GM23248 (cell line): ENCODE measurements at regions not wholly inside any gene's neighbourhood (a gene's known extent, or its start where the extent isn't known, plus 50 kb on each side); places are given as distances from the start of the nearest gene placed in this dataset.

Source experiments
- DNase-seq: peaks from one replicate; pipeline ENCODE4 v3.0.0-alpha.2; 2015
- H2AFZ ChIP-seq: fragments of 200-600 bp; sonication (generic); 2 replicates; pipeline ENCODE4 v1.6.1; 2016; ENCODE audit warnings: antibody characterized with exemption
- H3F3A ChIP-seq: fragments of 200-600 bp; sonication (generic); 2 replicates; pipeline ENCODE4 v1.6.1; 2016; ENCODE audit warnings: mild to moderate bottlenecking, antibody characterized with exemption, mixed run types; ENCODE audit not compliant: insufficient read depth
- H3K27ac ChIP-seq: fragments of 200-600 bp; sonication (generic); 2 replicates; pipeline ENCODE4 v1.5.1; 2016; ENCODE audit warnings: mild to moderate bottlenecking
- H3K27me3 ChIP-seq: fragments of 200-600 bp; sonication (generic); replicated peaks from 2 replicates; pipeline ENCODE4 v1.6.1; 2016; ENCODE audit warnings: mild to moderate bottlenecking; ENCODE audit not compliant: insufficient read depth
- H3K36me3 ChIP-seq: fragments of 200-600 bp; sonication (generic); 2 replicates; pipeline ENCODE4 v1.6.1; 2016; ENCODE audit warnings: low read depth, mild to moderate bottlenecking
- H3K4me1 ChIP-seq: fragments of 200-600 bp; sonication (generic); 2 replicates; pipeline ENCODE4 v1.6.1; 2016; ENCODE audit warnings: mild to moderate bottlenecking; ENCODE audit not compliant: insufficient read depth
- H3K4me2 ChIP-seq: fragments of 200-600 bp; sonication (generic); one replicate; pipeline ENCODE4 v1.6.1; 2016; ENCODE audit warnings: mild to moderate bottlenecking; ENCODE audit not compliant: unreplicated experiment
- H3K4me3 ChIP-seq: fragments of 200-600 bp; sonication (generic); 2 replicates; pipeline ENCODE4 v1.5.1; 2016; ENCODE audit warnings: mild to moderate bottlenecking
- H3K79me2 ChIP-seq: fragments of 200-600 bp; sonication (generic); 2 replicates; pipeline ENCODE4 v1.6.1; 2016; ENCODE audit warnings: mild to moderate bottlenecking; ENCODE audit not compliant: insufficient read depth
- H3K9ac ChIP-seq: fragments of 200-600 bp; sonication (generic); 2 replicates; pipeline ENCODE4 v1.6.1; 2016; ENCODE audit warnings: mild to moderate bottlenecking
- H3K9me2 ChIP-seq: fragments of 200-600 bp; sonication (generic); 2 replicates; pipeline ENCODE4 v1.6.1; 2016; ENCODE audit warnings: mixed run types, mild to moderate bottlenecking, moderate library complexity; ENCODE audit not compliant: insufficient read depth
- H3K9me3 ChIP-seq: fragments of 200-600 bp; sonication (generic); one replicate; pipeline ENCODE4 v1.6.1; 2017; ENCODE audit warnings: low read depth
- H4K20me1 ChIP-seq: fragments of 200-600 bp; sonication (generic); 2 replicates; pipeline ENCODE4 v1.6.0; 2016; ENCODE audit not compliant: insufficient read depth
- EZH2 ChIP-seq: fragments of 200-600 bp; sonication (generic); IDR thresholded peaks from 2 replicates; pipeline ENCODE4 v1.6.1; 2018; ENCODE audit warnings: antibody characterized with exemption, mild to moderate bottlenecking; ENCODE audit not compliant: insufficient read depth, poor library complexity, severe bottlenecking
- EZH2phosphoT487 ChIP-seq: fragments of 200-600 bp; sonication (generic); IDR thresholded peaks from 2 replicates; pipeline ENCODE4 v1.6.1; 2018; ENCODE audit warnings: antibody characterized with exemption, moderate library complexity, mild to moderate bottlenecking, low read depth; ENCODE audit not compliant: insufficient read depth
- WGBS, 2 experiments: methylation state at CpG; one replicate each; pipeline ENCODE4 v1.1.6; 2015 to 2017; ENCODE audit warnings: low lambda C conversion rate in 2 of 2, low coverage in 1 of 2; ENCODE audit errors: missing lambda C conversion rate in 2 of 2; 5-methylcytosine and 5-hydroxymethylcytosine counted together
- in situ Hi-C: fragments of 300-500 bp; cut with MboI; formaldehyde crosslinking; loops from 2 replicates; pipeline ENCODE4 v1.15.0; 2020

GRCh38 chr12:83321971-83322370, 635.3 kb downstream of the TMTC2 start:
- DNase-seq: no peak
- Histone ChIP-seq H3K27me3 (no peaks in the 10 kb centered on the region), H3K27ac (no peak overlapping the region), H3K4me2 (no peak overlapping the region), H3K36me3 (no peaks in the 10 kb centered on the region), H3K9me2 (no peaks in the 10 kb centered on the region), H3F3A (no peaks in the 10 kb centered on the region), H3K9ac (no peak overlapping the region), H3K4me1 (no peaks in the 10 kb centered on the region), H3K9me3 (no peaks in the 10 kb centered on the region), H3K79me2 (no peaks in the 10 kb centered on the region), H4K20me1 (no peaks in the 10 kb centered on the region), H2AFZ (no peak overlapping the region), H3K4me3 (no peak overlapping the region)
- TF ChIP-seq EZH2 (no peak), EZH2phosphoT487 (no peak)
- WGBS, 2 experiments: 74 to 80% methylated on average over 2 of the region's 2 CpGs
- in situ Hi-C loops: no loop called here

GRCh38 chr12:83320350-83320749, 633.6 kb downstream of the TMTC2 start:
- WGBS, 2 experiments: 49 to 67% methylated on average over 2 of the region's 2 CpGs
- Histone ChIP-seq H3K36me3 (no peaks in the 10 kb centered on the region), H3K9me2 (no peaks in the 10 kb centered on the region), H4K20me1 (no peaks in the 10 kb centered on the region), H2AFZ (no peak overlapping the region), H3K27ac (no peak overlapping the region), H3K4me1 (no peaks in the 10 kb centered on the region), H3K4me2 (no peak overlapping the region), H3K9me3 (no peaks in the 10 kb centered on the region), H3K4me3 (no peak overlapping the region), H3K79me2 (no peaks in the 10 kb centered on the region), H3K27me3 (no peaks in the 10 kb centered on the region), H3K9ac (no peak overlapping the region), H3F3A (no peaks in the 10 kb centered on the region)
- in situ Hi-C loops: no loop called here
- TF ChIP-seq EZH2 (no peak), EZH2phosphoT487 (no peak)
- DNase-seq: no peak

GRCh38 chr12:83318386-83319098, 631.8 kb downstream of the TMTC2 start:
- no peaks in the 10 kb centered on the region for H4K20me1 ChIP-seq
- H3K9me3 ChIP-seq: no peaks in the 10 kb centered on the region
- no peaks in the 10 kb centered on the region for H3K27me3 ChIP-seq
- peak; percentile 27 for DNase-seq
- 0% methylated on average over 1 of the region's 1 CpG for WGBS, 2 experiments
- no peak overlapping the region for H2AFZ ChIP-seq
- H3K79me2 ChIP-seq: no peaks in the 10 kb centered on the region
- H3K9me2 ChIP-seq: no peaks in the 10 kb centered on the region
- no peak overlapping the region for H3K4me2 ChIP-seq
- no peak overlapping the region for H3K4me3 ChIP-seq
- no peaks in the 10 kb centered on the region for H3K4me1 ChIP-seq
- no peak for TF ChIP-seq EZH2phosphoT487
- TF ChIP-seq EZH2: no peak
- no peak overlapping the region for H3K27ac ChIP-seq
- in situ Hi-C loops: no loop called here
- H3F3A ChIP-seq: no peaks in the 10 kb centered on the region
- no peaks in the 10 kb centered on the region for H3K36me3 ChIP-seq
- H3K9ac ChIP-seq: no peak overlapping the region

GRCh38 chr12:83317595-83317994, 630.9 kb downstream of the TMTC2 start:
- Histone ChIP-seq H3K4me1 (no peaks in the 10 kb centered on the region), H3K36me3 (no peaks in the 10 kb centered on the region), H3K27me3 (no peaks in the 10 kb centered on the region), H3K9ac (no peak overlapping the region), H3K79me2 (no peaks in the 10 kb centered on the region), H3F3A (no peaks in the 10 kb centered on the region), H3K9me3 (no peaks in the 10 kb centered on the region), H3K9me2 (no peaks in the 10 kb centered on the region), H2AFZ (no peak overlapping the region), H4K20me1 (no peaks in the 10 kb centered on the region), H3K27ac (no peak overlapping the region), H3K4me3 (no peak overlapping the region), H3K4me2 (no peak overlapping the region)
- TF ChIP-seq EZH2phosphoT487 (no peak), EZH2 (no peak)
- in situ Hi-C loops: no loop called here
- WGBS, 2 experiments: 67 to 84% methylated on average over 3 of the region's 3 CpGs
- DNase-seq: no peak

- Histone ChIP-seq H3K36me3 (no peaks in the 10 kb centered on the region), H3K4me1 (no peaks in the 10 kb centered on the region), H3F3A (no peaks in the 10 kb centered on the region), H3K79me2 (no peaks in the 10 kb centered on the region), H3K9ac (no peak overlapping the region), H3K27ac (no peak overlapping the region), H3K9me2 (no peaks in the 10 kb centered on the region), H3K9me3 (no peaks in the 10 kb centered on the region), H4K20me1 (no peaks in the 10 kb centered on the region), H3K4me2 (no peak overlapping the region), H3K27me3 (no peaks in the 10 kb centered on the region), H2AFZ (no peak overlapping the region), H3K4me3 (no peak overlapping the region)
- no peak for TF ChIP-seq EZH2
- TF ChIP-seq EZH2phosphoT487: no peak
- DNase-seq: no peak
- in situ Hi-C loops: no loop called here
These were observed 627.1 kb downstream of the TMTC2 start for GRCh38 chr12:83313827-83314226.
